Activated CD4-positive, alpha-beta T cell treated with anti-CD3 and anti-CD28 coated beads, Interleukin-2, Interleukin-6, amounts not matched to agents 100 ng/mL and 50 ng/mL, durations not matched to agents 16 hours and 8 hours (primary cell): ENCODE measurements at regions not wholly inside any gene's neighbourhood (a gene's known extent, or its start where the extent isn't known, plus 50 kb on each side); places are given as distances from the start of the nearest gene placed in this dataset.

Experiments
- DNase-seq: peaks from one replicate; pipeline ENCODE4 v3.0.0-alpha.2; 2020

DNA sequence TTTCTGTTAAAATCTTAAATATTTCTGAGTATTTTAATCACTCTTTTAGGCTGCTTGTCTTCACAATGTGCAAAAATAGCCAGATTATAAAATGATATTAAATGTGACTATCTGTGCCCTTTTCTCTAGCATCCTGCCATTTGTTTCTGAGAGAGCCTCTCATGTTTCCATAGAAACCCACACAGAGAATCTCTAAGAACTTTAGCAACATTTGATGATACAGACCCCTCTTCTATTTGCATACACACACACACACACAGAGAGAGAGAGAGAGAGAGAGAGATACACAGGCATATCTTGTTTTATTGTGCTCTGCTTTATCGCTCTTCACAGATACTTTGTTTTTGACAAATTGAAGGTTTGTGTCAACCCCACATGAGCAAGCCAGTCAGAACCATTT lies 134.5 kb upstream of the DDX18 start:
- no peak for DNase-seq

GRCh38 chr2:117684919-117685318 lies 129.6 kb upstream of the DDX18 start:
- DNase-seq = no peak

DNA sequence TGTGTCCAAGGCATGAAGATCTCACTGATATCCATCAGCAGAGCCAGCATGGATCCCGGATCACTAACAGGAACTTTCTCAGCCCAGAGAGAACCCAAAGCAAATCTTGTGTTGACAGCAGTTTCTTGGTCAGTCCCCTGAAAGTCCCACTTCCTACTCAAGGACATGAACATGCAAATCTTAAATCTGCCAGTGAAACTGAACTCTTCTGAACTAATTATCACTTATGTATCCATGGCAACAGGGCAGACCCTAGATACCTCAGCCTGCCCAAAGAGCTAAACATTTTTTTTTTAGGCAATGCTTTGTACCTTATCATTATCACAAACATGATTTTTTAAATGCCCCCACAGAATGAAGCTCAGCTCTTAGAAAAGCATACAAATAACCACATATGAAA lies 127.8 kb upstream of the DDX18 start:
- no peak for DNase-seq

DNA sequence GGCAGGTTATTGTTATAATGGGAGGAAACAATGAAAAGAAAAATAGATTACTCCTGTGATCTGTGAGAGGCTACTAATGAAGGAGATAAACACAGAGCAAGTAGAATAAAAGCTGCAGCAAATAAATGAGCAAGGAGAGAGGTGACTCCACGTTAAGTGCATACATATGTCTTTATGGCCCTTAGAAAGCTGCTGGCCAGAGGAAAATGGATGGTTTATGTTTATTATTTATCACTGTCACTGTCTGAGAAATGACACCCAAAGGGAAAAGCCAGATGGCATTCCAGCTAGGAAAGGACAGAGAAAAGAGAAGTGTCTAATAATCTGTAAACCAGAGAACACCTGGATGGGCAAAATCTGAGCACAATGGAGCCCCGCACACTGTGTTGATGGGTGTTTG lies 122.9 kb upstream of the DDX18 start:
- no peak for DNase-seq

GRCh38 chr2:117692001-117692763 lies 122.3 kb upstream of the DDX18 start:
- DNase-seq = no peak

DNA sequence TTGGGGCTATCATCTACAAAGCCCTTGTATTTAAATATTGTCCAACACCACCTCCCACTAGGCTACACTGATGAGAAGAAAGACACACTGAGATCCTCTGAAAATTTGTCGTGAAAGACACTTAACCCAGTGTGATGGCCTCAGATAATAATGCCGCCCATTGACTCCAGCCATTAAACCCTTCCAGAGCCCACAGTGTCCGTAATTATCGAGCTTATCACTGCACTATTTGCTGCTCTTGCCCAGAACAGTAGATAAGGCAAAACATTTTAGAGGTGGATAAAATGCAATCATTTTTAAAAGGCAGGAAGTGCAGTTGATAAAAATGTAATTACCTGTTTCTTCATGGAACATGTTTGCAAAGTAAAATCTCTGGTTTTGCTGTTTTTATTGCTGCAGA lies 121.3 kb upstream of the DDX18 start:
- DNase-seq = no peak

GRCh38 chr2:117693651-117694050 lies 120.8 kb upstream of the DDX18 start:
- no peak for DNase-seq

- no peak for DNase-seq
Measured at GRCh38 chr2:117698287-117698686, 116.2 kb upstream of the DDX18 start.

GRCh38 chr2:117698819-117699218 lies 115.7 kb upstream of the DDX18 start:
- DNase-seq = no peak

DNA sequence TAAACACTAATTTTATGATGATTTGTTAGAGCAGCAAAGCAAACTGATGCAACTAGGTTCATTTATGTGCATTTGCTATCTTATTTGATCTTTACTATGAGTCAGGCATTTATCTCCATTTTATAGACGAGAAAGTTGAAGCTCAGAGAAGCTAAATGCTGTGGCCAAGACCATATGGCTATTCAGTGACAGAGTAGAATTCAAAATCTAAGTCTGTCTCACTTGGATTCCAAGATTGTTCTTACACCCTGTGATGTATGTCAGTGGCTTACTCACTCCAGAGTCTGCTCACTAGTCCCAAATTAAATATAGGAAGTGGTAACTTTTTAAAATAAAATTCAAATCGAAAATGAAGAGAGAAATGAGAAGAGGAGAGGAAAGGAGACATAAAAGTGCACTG lies 114.0 kb upstream of the DDX18 start:
- DNase-seq = no peak

- no peak for DNase-seq
Measured at GRCh38 chr2:117701365-117701764, 113.1 kb upstream of the DDX18 start.

DNA sequence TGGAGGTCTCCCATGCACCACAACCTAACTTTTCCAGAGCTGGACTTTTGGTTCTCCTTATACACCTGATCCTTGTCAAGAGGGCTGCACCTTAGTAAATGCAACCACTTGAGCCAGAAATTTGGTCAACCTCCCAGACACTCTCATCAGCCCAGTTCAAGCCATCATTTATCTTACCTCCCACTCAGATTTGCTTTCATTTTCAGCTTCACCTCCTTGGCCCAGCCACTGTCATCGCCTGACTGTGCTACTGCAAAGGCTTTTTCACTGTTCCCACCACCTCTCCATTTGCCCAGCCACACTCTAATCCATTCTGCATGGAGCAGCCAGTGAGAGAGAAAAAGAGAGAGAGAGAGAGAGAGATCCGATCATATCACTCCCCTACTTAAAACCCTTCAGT lies 112.4 kb upstream of the DDX18 start:
- no peak for DNase-seq

GRCh38 chr2:117703858-117704257 lies 110.6 kb upstream of the DDX18 start:
- no peak for DNase-seq

DNA sequence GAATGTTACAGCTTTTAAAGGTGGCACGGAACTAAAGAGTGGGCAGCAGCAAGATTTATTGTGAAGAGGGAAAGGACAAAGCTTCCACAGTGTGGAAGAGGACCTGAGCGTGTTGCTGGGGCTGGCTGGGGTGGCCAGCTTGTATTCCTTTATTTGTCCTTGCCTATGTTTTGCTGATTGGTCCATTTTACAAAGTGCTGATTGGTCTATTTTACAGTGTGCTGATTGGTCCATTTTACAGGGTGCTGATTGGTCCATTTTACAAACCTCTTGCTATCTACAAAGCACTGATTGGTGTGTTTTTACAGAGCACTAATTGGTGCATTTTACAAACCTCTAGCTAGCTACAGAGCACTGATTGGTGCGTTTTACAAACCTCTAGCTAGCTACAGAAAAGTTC lies 109.7 kb upstream of the DDX18 start:
- DNase-seq = no peak

GRCh38 chr2:117707874-117708273 lies 106.6 kb upstream of the DDX18 start:
- DNase-seq = no peak

- DNase-seq = no peak
Measured at GRCh38 chr2:117712684-117713083, 101.8 kb upstream of the DDX18 start.

GRCh38 chr2:117714110-117714509 lies 100.4 kb upstream of the DDX18 start:
- no peak for DNase-seq

- DNase-seq = no peak
Measured at GRCh38 chr2:117714745-117715417, 99.6 kb upstream of the DDX18 start.

- no peak for DNase-seq
Measured at GRCh38 chr2:117716505-117716904, 98.0 kb upstream of the DDX18 start.

DNA sequence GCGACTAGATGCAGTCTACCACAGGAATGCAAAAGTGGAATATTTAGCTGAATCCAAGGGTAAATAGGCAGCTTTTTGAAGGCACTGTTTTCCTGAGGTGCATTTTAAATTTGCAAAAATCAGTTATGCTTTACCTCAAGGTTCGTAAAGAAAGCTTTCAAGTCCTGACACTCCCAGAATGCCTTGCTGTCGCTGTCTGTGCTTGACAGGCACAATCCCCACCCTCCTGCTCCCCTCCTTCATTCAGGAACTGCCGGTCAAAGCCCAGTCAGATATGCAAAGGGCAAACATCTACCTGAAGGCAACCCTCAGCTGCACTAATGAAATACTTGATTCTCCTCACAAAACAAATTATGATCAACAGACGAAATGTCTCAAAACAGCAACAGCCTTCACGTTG lies 97.4 kb upstream of the DDX18 start:
- no peak for DNase-seq

- no peak for DNase-seq
Measured at GRCh38 chr2:117718048-117718447, 96.4 kb upstream of the DDX18 start.

GRCh38 chr2:117720765-117721164 lies 93.7 kb upstream of the DDX18 start:
- DNase-seq = no peak

DNA sequence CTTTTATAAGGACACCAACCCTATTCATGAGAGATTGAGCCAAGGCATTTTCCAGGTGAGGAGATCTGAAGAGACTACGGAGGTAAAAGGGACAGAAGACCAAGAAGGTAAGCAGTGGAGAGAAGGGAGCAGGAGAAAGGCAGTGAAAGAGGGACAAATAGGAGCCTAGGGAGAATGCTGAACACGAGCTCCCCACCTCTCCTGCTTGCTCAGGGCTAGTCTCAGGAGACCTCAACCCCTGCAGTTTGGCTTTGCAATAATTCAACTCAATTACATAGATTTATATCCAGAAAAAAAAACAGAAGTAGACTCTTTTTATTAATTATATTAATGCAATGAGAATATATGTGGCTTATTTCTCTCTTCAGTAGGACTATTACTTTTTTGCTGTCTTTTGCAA lies 91.0 kb upstream of the DDX18 start:
- no peak for DNase-seq

DNA sequence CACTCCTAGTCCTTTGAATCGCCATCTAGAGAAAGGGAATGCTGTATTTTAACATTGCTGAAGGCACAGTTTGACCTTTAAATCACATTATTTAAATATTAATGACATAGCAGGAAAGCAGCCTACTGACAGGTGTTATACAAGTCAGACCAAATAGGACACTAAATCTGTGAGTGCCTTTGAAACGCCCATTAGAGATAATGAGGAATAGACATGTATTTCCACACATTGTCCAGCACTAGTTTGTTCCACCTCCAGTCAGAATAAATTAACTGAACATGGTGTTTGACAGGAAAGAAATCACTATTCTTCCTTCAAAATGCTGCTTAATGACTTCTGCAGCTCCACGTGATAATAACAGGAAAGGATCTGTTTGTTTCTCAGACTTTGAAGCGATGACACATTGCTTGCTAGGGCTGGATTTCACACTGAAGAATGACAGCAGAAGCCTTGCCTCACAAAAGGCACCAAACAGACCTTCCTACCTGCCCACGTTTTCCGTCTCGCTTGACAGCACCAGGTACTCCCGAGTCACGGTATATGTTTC lies 90.5 kb upstream of the DDX18 start:
- DNase-seq = no peak

DNA sequence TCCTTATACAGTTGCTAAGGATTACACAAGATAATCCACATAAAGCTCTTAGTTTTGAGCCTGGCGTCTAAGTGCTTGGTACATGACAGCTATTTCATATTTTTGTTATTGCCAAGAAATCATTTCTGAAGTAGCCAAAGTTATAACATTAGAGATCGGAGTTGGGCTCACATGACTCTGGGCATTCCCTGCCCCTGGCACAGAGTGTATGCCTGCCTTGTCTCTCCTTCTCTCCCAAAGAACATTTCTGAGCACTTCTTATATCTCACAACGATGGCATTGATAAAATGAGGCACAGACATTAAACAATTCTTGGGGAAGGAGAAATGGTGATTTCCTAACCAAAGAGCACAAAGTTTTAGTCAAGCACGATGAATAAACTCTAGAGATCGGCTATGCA lies 87.7 kb upstream of the DDX18 start:
- DNase-seq = no peak
